GM12878 (cell line): ENCODE measurements at regions not wholly inside any gene's neighbourhood (a gene's known extent, or its start where the extent isn't known, plus 50 kb on each side); places are given as distances from the start of the nearest gene placed in this dataset.

Source experiments
- ASH2L ChIP-seq: fragments of 300-600, 200-600 bp; sonication (generic); IDR thresholded peaks from 2 replicates; pipeline ENCODE4 v1.6.1; 2017; ENCODE audit warnings: low read depth, mild to moderate bottlenecking, borderline replicate concordance
- BMI1 ChIP-seq: fragments of 450-650 bp; IDR thresholded peaks from 2 replicates; pipeline ENCODE4 v1.6.1; 2016; ENCODE audit warnings: mild to moderate bottlenecking, moderate library complexity, borderline replicate concordance
- CHD4 ChIP-seq: fragments of 200-600 bp; sonication (generic); IDR thresholded peaks from 2 replicates; pipeline ENCODE4 v1.6.1; 2016; ENCODE audit warnings: mild to moderate bottlenecking
- EZH2 ChIP-seq: IDR thresholded peaks from 2 replicates; pipeline ENCODE4 v1.6.1; 2012; ENCODE audit warnings: low read depth, mild to moderate bottlenecking, control low read depth, inconsistent platforms, low read length, borderline replicate concordance; ENCODE audit not compliant: control insufficient read depth
- FOXK2 ChIP-seq: fragments of 450-650 bp; IDR thresholded peaks from 2 replicates; pipeline ENCODE4 v1.6.1; 2017; ENCODE audit warnings: mild to moderate bottlenecking, moderate library complexity
- JUNB ChIP-seq: IDR thresholded peaks from 2 replicates; pipeline ENCODE4 v1.6.1; 2016; ENCODE audit warnings: antibody characterized with exemption, mild to moderate bottlenecking
- KDM1A ChIP-seq: fragments of 200-600 bp; sonication (generic); IDR thresholded peaks from 2 replicates; pipeline ENCODE4 v1.6.1; 2016; ENCODE audit warnings: borderline replicate concordance
- NFYA ChIP-seq: IDR thresholded peaks from 2 replicates; pipeline ENCODE4 v1.6.1; 2011; ENCODE audit warnings: low read depth, mild to moderate bottlenecking, low read length, improper control_type of control experiment, borderline replicate concordance
- PML ChIP-seq: IDR thresholded peaks from 2 replicates; pipeline ENCODE4 v1.6.1; 2012; ENCODE audit warnings: low read length, inconsistent platforms
- RAD51 ChIP-seq: fragments of 450-650 bp; IDR thresholded peaks from 2 replicates; pipeline ENCODE4 v1.6.1; 2016; ENCODE audit warnings: moderate library complexity, mild to moderate bottlenecking, inconsistent platforms
- SMARCA5 ChIP-seq: fragments of 450-650 bp; IDR thresholded peaks from 2 replicates; pipeline ENCODE4 v1.6.1; 2017; ENCODE audit warnings: mild to moderate bottlenecking
- SRF ChIP-seq, 2 experiments: IDR thresholded peaks; 2 replicates each; pipeline ENCODE4 v1.6.1; 2011; ENCODE audit warnings: low read depth in 2 of 2, low read length in 2 of 2, mild to moderate bottlenecking in 1 of 2, moderate library complexity in 1 of 2
- TAF1 ChIP-seq: IDR thresholded peaks from 2 replicates; pipeline ENCODE4 v1.6.1; 2011; ENCODE audit warnings: mild to moderate bottlenecking, low read depth, low read length, borderline replicate concordance
- TARDBP ChIP-seq: IDR thresholded peaks from 2 replicates; pipeline ENCODE4 v1.6.1; 2016; ENCODE audit warnings: borderline replicate concordance
- YY1 ChIP-seq: IDR thresholded peaks from 2 replicates; pipeline ENCODE4 v1.6.1; 2011; ENCODE audit warnings: low read depth, mild to moderate bottlenecking, low read length
- ZNF24 ChIP-seq: fragments of 450-650 bp; IDR thresholded peaks from 2 replicates; pipeline ENCODE4 v1.6.1; 2017; ENCODE audit warnings: antibody characterized with exemption, mild to moderate bottlenecking
- TF ChIP-seq, protein P1 (sequence below): fragments of 150-350 bp; IDR thresholded peaks from 2 replicates; pipeline ENCODE4 v1.6.1; 2016; ENCODE audit warnings: low read depth, low read length
- TF ChIP-seq, protein P2 (sequence below): fragments of 450-650 bp; IDR thresholded peaks from 2 replicates; pipeline ENCODE4 v1.6.1; 2017; ENCODE audit warnings: borderline replicate concordance

DNA sequence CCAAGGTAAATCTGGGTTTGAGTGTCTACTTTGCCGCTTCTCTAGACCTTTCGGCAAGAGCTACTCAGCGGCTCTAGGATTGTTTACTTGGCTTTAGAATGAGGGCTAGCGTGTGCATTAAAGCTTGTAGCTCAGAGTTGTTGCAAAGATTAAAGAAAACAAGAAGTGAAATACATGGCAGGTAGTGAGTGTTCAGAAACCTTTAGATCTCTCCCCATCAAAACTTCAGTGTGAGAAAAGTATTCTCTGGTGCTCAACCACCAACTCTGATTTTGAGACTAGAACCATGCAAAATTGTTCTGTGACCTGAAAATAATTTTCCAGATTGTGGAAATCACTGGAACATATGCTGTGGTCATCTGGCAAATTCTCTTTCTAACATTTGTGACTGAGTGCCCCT lies 512.0 kb downstream of the CMPK2 start (continued):
- TF ChIP-seq, protein P1, sequence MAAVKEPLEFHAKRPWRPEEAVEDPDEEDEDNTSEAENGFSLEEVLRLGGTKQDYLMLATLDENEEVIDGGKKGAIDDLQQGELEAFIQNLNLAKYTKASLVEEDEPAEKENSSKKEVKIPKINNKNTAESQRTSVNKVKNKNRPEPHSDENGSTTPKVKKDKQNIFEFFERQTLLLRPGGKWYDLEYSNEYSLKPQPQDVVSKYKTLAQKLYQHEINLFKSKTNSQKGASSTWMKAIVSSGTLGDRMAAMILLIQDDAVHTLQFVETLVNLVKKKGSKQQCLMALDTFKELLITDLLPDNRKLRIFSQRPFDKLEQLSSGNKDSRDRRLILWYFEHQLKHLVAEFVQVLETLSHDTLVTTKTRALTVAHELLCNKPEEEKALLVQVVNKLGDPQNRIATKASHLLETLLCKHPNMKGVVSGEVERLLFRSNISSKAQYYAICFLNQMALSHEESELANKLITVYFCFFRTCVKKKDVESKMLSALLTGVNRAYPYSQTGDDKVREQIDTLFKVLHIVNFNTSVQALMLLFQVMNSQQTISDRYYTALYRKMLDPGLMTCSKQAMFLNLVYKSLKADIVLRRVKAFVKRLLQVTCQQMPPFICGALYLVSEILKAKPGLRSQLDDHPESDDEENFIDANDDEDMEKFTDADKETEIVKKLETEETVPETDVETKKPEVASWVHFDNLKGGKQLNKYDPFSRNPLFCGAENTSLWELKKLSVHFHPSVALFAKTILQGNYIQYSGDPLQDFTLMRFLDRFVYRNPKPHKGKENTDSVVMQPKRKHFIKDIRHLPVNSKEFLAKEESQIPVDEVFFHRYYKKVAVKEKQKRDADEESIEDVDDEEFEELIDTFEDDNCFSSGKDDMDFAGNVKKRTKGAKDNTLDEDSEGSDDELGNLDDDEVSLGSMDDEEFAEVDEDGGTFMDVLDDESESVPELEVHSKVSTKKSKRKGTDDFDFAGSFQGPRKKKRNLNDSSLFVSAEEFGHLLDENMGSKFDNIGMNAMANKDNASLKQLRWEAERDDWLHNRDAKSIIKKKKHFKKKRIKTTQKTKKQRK: no peak
- TF ChIP-seq JUNB (peak; percentile 33), PML (no peak), KDM1A (no peak), ZNF24 (0 out of 2 replicates have a peak, but pooled peaks have one; percentile 40), CHD4 (no peak), YY1 (no peak), SMARCA5 (no peak), BMI1 (no peak), NFYA (no peak), ASH2L (no peak), TARDBP (no peak), TAF1 (no peak), RAD51 (no peak), SRF (IDR thresholded peaks at IDR 0.05; ENCODE audit: low read depth in 2 of 2, low read length in 2 of 2) (no peak), EZH2 (no peak), FOXK2 (no peak)
- TF ChIP-seq, protein P2, sequence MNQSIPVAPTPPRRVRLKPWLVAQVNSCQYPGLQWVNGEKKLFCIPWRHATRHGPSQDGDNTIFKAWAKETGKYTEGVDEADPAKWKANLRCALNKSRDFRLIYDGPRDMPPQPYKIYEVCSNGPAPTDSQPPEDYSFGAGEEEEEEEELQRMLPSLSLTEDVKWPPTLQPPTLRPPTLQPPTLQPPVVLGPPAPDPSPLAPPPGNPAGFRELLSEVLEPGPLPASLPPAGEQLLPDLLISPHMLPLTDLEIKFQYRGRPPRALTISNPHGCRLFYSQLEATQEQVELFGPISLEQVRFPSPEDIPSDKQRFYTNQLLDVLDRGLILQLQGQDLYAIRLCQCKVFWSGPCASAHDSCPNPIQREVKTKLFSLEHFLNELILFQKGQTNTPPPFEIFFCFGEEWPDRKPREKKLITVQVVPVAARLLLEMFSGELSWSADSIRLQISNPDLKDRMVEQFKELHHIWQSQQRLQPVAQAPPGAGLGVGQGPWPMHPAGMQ: no peak
